GM12872 (cell line): ENCODE measurements at regions not wholly inside any gene's neighbourhood (a gene's known extent, or its start where the extent isn't known, plus 50 kb on each side); places are given as distances from the start of the nearest gene placed in this dataset.

ENCODE experiments used
- CTCF ChIP-seq: IDR thresholded peaks from 3 replicates; pipeline ENCODE4 v1.5.1; 2011; ENCODE audit warnings: low read depth, mild to moderate bottlenecking, low read length, moderate library complexity; ENCODE audit not compliant: insufficient read depth

- TF ChIP-seq CTCF = no peak
These were observed 217.4 kb upstream of the HSF2 start for GRCh38 chr6:122182061-122182460.

- no peak for TF ChIP-seq CTCF
These were observed 215.0 kb upstream of the HSF2 start for GRCh38 chr6:122184401-122184827.

DNA sequence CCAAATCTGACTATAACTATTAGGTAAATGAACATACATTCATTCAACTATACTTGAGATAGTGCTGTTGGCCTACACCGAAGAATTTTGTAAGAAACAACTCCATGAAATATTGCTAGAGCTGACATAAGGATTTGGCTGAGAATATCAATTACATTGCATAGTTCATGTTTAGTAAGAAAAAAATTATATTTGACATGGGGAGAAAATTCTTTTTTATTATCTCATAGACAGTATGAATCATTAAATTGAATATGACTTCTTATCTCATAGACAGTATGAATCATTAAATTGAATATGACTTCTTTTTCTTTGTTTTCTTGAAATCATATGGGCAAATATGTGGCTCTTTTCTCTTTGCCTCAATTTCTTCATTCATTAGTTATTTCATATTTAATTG, 212.3 kb upstream of the HSF2 start:
- TF ChIP-seq CTCF = no peak

- no peak for TF ChIP-seq CTCF
These were observed 200.5 kb upstream of the HSF2 start for GRCh38 chr6:122198922-122199321.

GRCh38 chr6:122200440-122200839, 199.0 kb upstream of the HSF2 start:
- TF ChIP-seq CTCF = no peak

- TF ChIP-seq CTCF = no peak
These were observed 196.8 kb upstream of the HSF2 start for GRCh38 chr6:122202576-122203137.

GRCh38 chr6:122207061-122207460, 192.4 kb upstream of the HSF2 start:
- no peak for TF ChIP-seq CTCF
